ENCODE measurements at regions not wholly inside any gene's neighbourhood (a gene's known extent, or its start where the extent isn't known, plus 50 kb on each side); places are given as distances from the start of the nearest gene placed in this dataset.

DNA sequence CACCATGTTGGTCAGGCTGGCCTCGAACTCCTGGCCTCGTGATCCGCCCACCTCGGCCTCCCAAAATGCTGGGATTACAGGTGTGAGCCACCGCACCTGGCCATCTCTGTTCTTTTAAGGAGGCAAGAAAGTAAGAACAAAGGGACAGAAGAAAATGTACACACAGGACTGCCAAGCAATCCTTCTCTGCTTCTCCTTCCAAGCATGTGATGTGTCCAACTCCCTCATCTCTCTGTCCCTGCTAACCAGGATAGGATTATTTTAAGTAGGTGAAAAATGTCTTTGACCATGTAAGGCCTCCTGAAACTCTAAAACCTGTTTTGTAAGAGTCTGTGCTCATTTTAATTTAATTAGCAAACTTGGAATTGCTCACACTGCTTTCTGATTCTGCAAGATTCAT is 89.3 kb upstream of the ATL2 start:
- no peak overlapping the region for H3K27ac ChIP-seq (ENCODE audit: low read depth, low read length, poor library complexity, severe bottlenecking)
- H3K36me3 ChIP-seq (ENCODE audit: insufficient read depth, low read length), result no peaks in the 10 kb centered on the region
- no peak overlapping the region for H2AFZ ChIP-seq (ENCODE audit: low read length)
- no peaks in the 10 kb centered on the region for H4K20me1 ChIP-seq (ENCODE audit: insufficient read depth, low read length)
- intact Hi-C loops (cut with micrococcal nuclease; ENCODE audit: unreplicated experiment), result no loop called here
- no peak overlapping the region for H3K4me2 ChIP-seq (ENCODE audit: low read length)
- H3K9me2 ChIP-seq (ENCODE audit: insufficient read depth, low read length), result no peaks in the 10 kb centered on the region
- BruUV-seq (replicated peaks), result no TSS peak
- peaks cover 24% of the 10 kb centered on the region for H3K4me1 ChIP-seq (ENCODE audit: insufficient read depth, low read length, poor library complexity, severe bottlenecking)
- H3K9me3 ChIP-seq (ENCODE audit: low read length), result no peaks in the 10 kb centered on the region
- TF ChIP-seq, protein P1, sequence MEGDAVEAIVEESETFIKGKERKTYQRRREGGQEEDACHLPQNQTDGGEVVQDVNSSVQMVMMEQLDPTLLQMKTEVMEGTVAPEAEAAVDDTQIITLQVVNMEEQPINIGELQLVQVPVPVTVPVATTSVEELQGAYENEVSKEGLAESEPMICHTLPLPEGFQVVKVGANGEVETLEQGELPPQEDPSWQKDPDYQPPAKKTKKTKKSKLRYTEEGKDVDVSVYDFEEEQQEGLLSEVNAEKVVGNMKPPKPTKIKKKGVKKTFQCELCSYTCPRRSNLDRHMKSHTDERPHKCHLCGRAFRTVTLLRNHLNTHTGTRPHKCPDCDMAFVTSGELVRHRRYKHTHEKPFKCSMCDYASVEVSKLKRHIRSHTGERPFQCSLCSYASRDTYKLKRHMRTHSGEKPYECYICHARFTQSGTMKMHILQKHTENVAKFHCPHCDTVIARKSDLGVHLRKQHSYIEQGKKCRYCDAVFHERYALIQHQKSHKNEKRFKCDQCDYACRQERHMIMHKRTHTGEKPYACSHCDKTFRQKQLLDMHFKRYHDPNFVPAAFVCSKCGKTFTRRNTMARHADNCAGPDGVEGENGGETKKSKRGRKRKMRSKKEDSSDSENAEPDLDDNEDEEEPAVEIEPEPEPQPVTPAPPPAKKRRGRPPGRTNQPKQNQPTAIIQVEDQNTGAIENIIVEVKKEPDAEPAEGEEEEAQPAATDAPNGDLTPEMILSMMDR (conservative IDR thresholded peaks at IDR 0.05; ENCODE audit: low read length), result no peak
- TF ChIP-seq EZH2phosphoT487 (IDR thresholded peaks at IDR 0.05; ENCODE audit: borderline replicate concordance, low read depth, low read length), result no peak
- ChIA-PET POLR2A (interaction anchor here (1.1 kb wide), 1 partner anchor 27 kb away, joined by 3 read pairs; no protein-coding TSS in a partner anchor), CTCF (ENCODE audit: unreplicated experiment) (no interaction called here)
- H3K79me2 ChIP-seq (ENCODE audit: insufficient read depth, low read depth, low read length), result no peaks in the 10 kb centered on the region
- no peak for DNase-seq (ENCODE audit: low spot score)
- no peak overlapping the region for H3K4me3 ChIP-seq (ENCODE audit: low read depth, low read length, poor library complexity, severe bottlenecking)

DNA sequence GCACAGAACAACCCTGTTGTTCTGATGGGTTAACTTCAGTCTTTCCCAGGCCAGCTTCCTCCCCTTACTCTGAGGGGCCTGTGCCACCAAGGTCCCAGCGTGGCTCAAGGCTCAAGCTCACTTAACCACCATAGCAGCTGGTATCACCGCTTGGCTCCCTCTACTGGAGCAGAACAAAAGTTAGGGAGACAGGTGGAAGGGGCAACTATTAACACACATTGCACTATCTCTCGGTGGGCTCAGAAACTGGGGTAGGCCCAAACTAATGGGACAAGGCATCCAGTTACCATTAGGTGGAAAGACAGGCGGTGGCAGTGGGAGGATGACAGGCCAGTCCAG is 88.7 kb upstream of the ATL2 start:
- H4K20me1 ChIP-seq (ENCODE audit: insufficient read depth, low read length), result no peaks in the 10 kb centered on the region
- H3K36me3 ChIP-seq (ENCODE audit: insufficient read depth, low read length), result no peaks in the 10 kb centered on the region
- no peak for TF ChIP-seq EZH2phosphoT487 (IDR thresholded peaks at IDR 0.05; ENCODE audit: borderline replicate concordance, low read depth, low read length)
- TF ChIP-seq, protein P1 (conservative IDR thresholded peaks at IDR 0.05; ENCODE audit: low read length), result peak; percentile 90
- ChIA-PET CTCF (ENCODE audit: unreplicated experiment) (interaction anchor here (0.6 to 1.5 kb wide), 15 partner anchors 18 to 345 kb away, joined by 3 to 16 read pairs (median 4); partner anchors contain the start of gene ATL2), POLR2A (interaction anchor here (0.5 to 1.6 kb wide), 11 partner anchors 14 to 1646 kb away, joined by 3 to 7 read pairs (median 3); no protein-coding TSS in a partner anchor)
- H3K4me1 ChIP-seq (ENCODE audit: insufficient read depth, low read length, poor library complexity, severe bottlenecking), result peaks cover 24% of the 10 kb centered on the region
- H3K4me2 ChIP-seq (ENCODE audit: low read length), result peak overlapping the region; percentile 32; the same call in 1 of the 2 replicates
- no peak overlapping the region for H3K4me3 ChIP-seq (ENCODE audit: low read depth, low read length, poor library complexity, severe bottlenecking)
- intact Hi-C loops (cut with micrococcal nuclease; ENCODE audit: unreplicated experiment), result loop anchor here (1.0 to 2.0 kb wide), 4 partner anchors 43 to 150 kb away; no protein-coding TSS in a partner anchor
- peak; percentile 88 for DNase-seq (ENCODE audit: low spot score)
- no peaks in the 10 kb centered on the region for H3K79me2 ChIP-seq (ENCODE audit: insufficient read depth, low read depth, low read length)
- H3K9me2 ChIP-seq (ENCODE audit: insufficient read depth, low read length), result no peaks in the 10 kb centered on the region
- peak overlapping the region; percentile 13 for H3K27ac ChIP-seq (ENCODE audit: low read depth, low read length, poor library complexity, severe bottlenecking)
- no peaks in the 10 kb centered on the region for H3K9me3 ChIP-seq (ENCODE audit: low read length)
- BruUV-seq (replicated peaks), result no TSS peak
- H2AFZ ChIP-seq (ENCODE audit: low read length), result peak overlapping the region; percentile 84; the same call in 1 of the 2 replicates

All from OCI-LY7 (cell line).